SK-N-SH (cell line): ENCODE measurements at regions not wholly inside any gene's neighbourhood (a gene's known extent, or its start where the extent isn't known, plus 50 kb on each side); places are given as distances from the start of the nearest gene placed in this dataset.

Source experiments
- CTCF ChIA-PET: fragments of 300-600, 350-600 bp; formaldehyde crosslinking; extraction: SDS; loops from one replicate; lab custom pipeline; 2021; lab: Yijun Ruan, JAX
- POLR2A ChIA-PET: fragments of 350-600 bp; sonication (Branson Sonifier 250); formaldehyde crosslinking; extraction: SDS; loops from one replicate; lab custom pipeline; 2020; ENCODE audit warnings: antibody characterized with exemption, inconsistent platforms; lab: Yijun Ruan, JAX
- DNase-seq: peaks from one replicate; pipeline ENCODE4 v3.0.0; 2012
- H2AFZ ChIP-seq: fragments of 200-600 bp; sonication (generic); 2 replicates; pipeline ENCODE4 v1.8.1; 2016; ENCODE audit warnings: antibody characterized with exemption, mild to moderate bottlenecking, low read depth
- H3F3A ChIP-seq: fragments of 200-600 bp; sonication (generic); replicated peaks from 2 replicates; pipeline ENCODE3; 2016; ENCODE audit warnings: antibody characterized with exemption, mild to moderate bottlenecking; ENCODE audit not compliant: insufficient read depth
- H3K27ac ChIP-seq, 2 experiments: fragments of 200-500 bp in 1 of 2; fragments of 200-600 bp in 1 of 2; sonication (Bioruptor generic) in 1 of 2; sonication (generic), shearing (Covaris generic) in 1 of 2; 2 replicates each; pipeline versions ENCODE4 v1.5.1 to v1.6.1; 2014 to 2016; ENCODE audit warnings: low read depth in 2 of 2, inconsistent platforms in 1 of 2, low read length in 1 of 2, mild to moderate bottlenecking in 1 of 2, mixed read lengths in 1 of 2
- H3K27me3 ChIP-seq: fragments of 200-600 bp; sonication (generic), shearing (Covaris generic); 2 replicates; pipeline ENCODE4 v1.6.1; 2016; ENCODE audit warnings: mixed run types; ENCODE audit not compliant: insufficient read depth
- H3K36me3 ChIP-seq, 2 experiments: fragments of 200-500 bp in 1 of 2; fragments of 200-600 bp in 1 of 2; sonication (Bioruptor generic) in 1 of 2; sonication (generic) in 1 of 2; replicated peaks in 1 of 2; 2 replicates each; pipeline versions ENCODE3 to v1.5.1; 2014 to 2016; ENCODE audit warnings: low read length in 1 of 2, mild to moderate bottlenecking in 1 of 2; ENCODE audit not compliant: insufficient read depth in 2 of 2, control insufficient read depth in 1 of 2
- H3K4me1 ChIP-seq, 2 experiments: fragments of 200-500 bp in 1 of 2; fragments of 200-600 bp in 1 of 2; sonication (Bioruptor generic) in 1 of 2; sonication (generic), shearing (Covaris generic) in 1 of 2; 2 replicates each; pipeline versions ENCODE4 v1.5.1 to v1.6.1; 2014 to 2016; ENCODE audit warnings: low read depth in 1 of 2, low read length in 1 of 2, mixed run types in 1 of 2; ENCODE audit not compliant: insufficient read depth in 2 of 2, control insufficient read depth in 1 of 2
- H3K4me2 ChIP-seq: fragments of 200-600 bp; sonication (generic), shearing (Covaris generic); 2 replicates; pipeline ENCODE4 v1.6.1; 2017; ENCODE audit warnings: mixed run types
- H3K4me3 ChIP-seq, 2 experiments: fragments of 200-500 bp in 1 of 2; fragments of 200-600 bp in 1 of 2; sonication (Bioruptor generic) in 1 of 2; sonication (generic), shearing (Covaris generic) in 1 of 2; 2 replicates each; pipeline versions ENCODE4 v1.5.1 to v1.8.1; 2014 to 2016; ENCODE audit warnings: low read depth in 2 of 2, inconsistent platforms in 1 of 2, low read length in 1 of 2, mild to moderate bottlenecking in 1 of 2, mixed read lengths in 1 of 2, moderate library complexity in 1 of 2
- H3K79me2 ChIP-seq: fragments of 200-600 bp; sonication (generic); 2 replicates; pipeline ENCODE4 v1.8.1; 2017; ENCODE audit warnings: mild to moderate bottlenecking; ENCODE audit not compliant: insufficient read depth
- H3K9ac ChIP-seq: fragments of 200-600 bp; sonication (generic); 2 replicates; pipeline ENCODE4 v1.6.1; 2017; ENCODE audit warnings: mixed run types
- H3K9me2 ChIP-seq: fragments of 200-600 bp; sonication (generic); 2 replicates; pipeline ENCODE4 v1.6.1; 2017; ENCODE audit warnings: mixed run types
- H3K9me3 ChIP-seq: fragments of 200-600 bp; sonication (generic); 2 replicates; pipeline ENCODE4 v1.6.1; 2017; ENCODE audit warnings: mixed run types, mild to moderate bottlenecking, moderate library complexity
- H4K20me1 ChIP-seq: fragments of 200-600 bp; sonication (generic); 2 replicates; pipeline ENCODE4 v1.6.1; 2017; ENCODE audit warnings: mild to moderate bottlenecking, mixed run types; ENCODE audit not compliant: insufficient read depth
- EP300 ChIP-seq, 2 experiments: IDR thresholded peaks; 2 replicates each; pipeline versions ENCODE4 v1.4.0 to v1.6.1; 2012; ENCODE audit warnings: borderline replicate concordance in 1 of 2, low read depth in 1 of 2, low read length in 1 of 2
- EZH2phosphoT487 ChIP-seq: fragments of 200-600 bp; sonication (generic); IDR thresholded peaks from 2 replicates; pipeline ENCODE4 v1.6.1; 2017; ENCODE audit warnings: low read depth, mixed run types, mild to moderate bottlenecking, antibody characterized with exemption, moderate library complexity, borderline replicate concordance
- FOSL2 ChIP-seq: IDR thresholded peaks from 2 replicates; pipeline ENCODE4 v1.4.0; 2012; ENCODE audit warnings: low read depth, mild to moderate bottlenecking, moderate library complexity, borderline replicate concordance
- GATA2 ChIP-seq: sonication (generic); formaldehyde crosslinking; IDR thresholded peaks from 2 replicates; pipeline ENCODE4 v1.5.0; 2020; ENCODE audit warnings: mild to moderate bottlenecking, missing genetic modification reagents
- NFIC ChIP-seq: IDR thresholded peaks from 2 replicates; pipeline ENCODE4 v1.4.0; 2012; ENCODE audit warnings: borderline replicate concordance
- POLR2AphosphoS5 ChIP-seq: IDR thresholded peaks from 2 replicates; pipeline ENCODE4 v1.6.1; 2012; ENCODE audit warnings: low read depth, low read length
- RXRA ChIP-seq: IDR thresholded peaks from 2 replicates; pipeline ENCODE4 v1.4.0; 2012; ENCODE audit warnings: low read depth, mild to moderate bottlenecking, borderline replicate concordance
- TEAD4 ChIP-seq: IDR thresholded peaks from 2 replicates; pipeline ENCODE4 v1.4.0; 2012; ENCODE audit warnings: mild to moderate bottlenecking, borderline replicate concordance; ENCODE audit not compliant: insufficient read depth
- YY1 ChIP-seq: IDR thresholded peaks from 2 replicates; pipeline ENCODE4 v1.4.0; 2012; ENCODE audit warnings: low read depth, mild to moderate bottlenecking
- WGBS: methylation state at CpG from one replicate; pipeline ENCODE4 v1.1.6; 2017; ENCODE audit warnings: low lambda C conversion rate; 5-methylcytosine and 5-hydroxymethylcytosine counted together
- TF ChIP-seq, protein P1 (sequence below): fragments of 150-350 bp; IDR thresholded peaks from 2 replicates; pipeline ENCODE4 v1.6.1; 2017; ENCODE audit warnings: antibody characterized with exemption, low read length, low read depth, borderline replicate concordance
- TF ChIP-seq, protein P2 (sequence below): fragments of 200-600 bp; sonication (generic); IDR thresholded peaks from 2 replicates; pipeline ENCODE4 v1.6.1; 2017; ENCODE audit warnings: antibody characterized with exemption, mild to moderate bottlenecking, moderate library complexity
- TF ChIP-seq, protein P3 (sequence below): fragments of 150-350 bp; IDR thresholded peaks from 2 replicates; pipeline ENCODE4 v1.6.1; 2016; ENCODE audit warnings: mild to moderate bottlenecking, low read depth, low read length

DNA sequence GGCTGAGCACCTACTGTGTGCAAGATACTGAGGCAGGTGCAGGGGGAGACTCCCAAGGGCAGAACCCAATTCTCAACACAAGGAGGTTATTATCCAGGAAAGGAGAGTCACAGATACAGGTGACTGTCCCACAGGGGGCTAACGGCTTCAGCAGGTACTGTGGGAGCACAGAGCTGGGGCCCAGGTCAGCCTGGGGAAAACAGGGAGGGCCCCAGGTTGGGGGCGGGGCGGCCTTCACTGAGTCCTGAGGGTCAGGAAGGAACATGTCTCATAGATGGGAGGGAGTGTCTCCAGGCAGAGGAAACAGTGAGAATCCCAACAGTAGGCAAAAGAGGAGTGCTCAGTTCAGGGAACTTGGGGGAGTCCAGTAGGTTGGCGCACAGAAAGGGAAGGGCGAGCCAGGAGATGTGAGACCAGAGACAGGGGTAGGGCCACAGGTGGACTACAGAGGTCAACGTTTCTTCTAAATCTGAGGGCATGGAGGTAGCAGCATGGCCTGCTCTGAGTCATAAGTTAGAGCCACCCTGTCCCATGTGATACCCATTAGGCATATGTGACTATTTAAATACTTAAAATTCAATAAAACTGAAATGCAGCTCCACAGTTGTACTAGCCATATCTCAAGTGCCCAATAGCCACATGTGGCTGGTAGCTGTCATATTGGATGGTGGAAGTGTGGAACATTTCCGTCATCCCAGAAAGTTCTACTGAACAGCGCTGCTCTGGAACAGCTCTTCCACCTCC, 157.2 kb downstream of the TTC32 start (continued):
- TF ChIP-seq, protein P1, sequence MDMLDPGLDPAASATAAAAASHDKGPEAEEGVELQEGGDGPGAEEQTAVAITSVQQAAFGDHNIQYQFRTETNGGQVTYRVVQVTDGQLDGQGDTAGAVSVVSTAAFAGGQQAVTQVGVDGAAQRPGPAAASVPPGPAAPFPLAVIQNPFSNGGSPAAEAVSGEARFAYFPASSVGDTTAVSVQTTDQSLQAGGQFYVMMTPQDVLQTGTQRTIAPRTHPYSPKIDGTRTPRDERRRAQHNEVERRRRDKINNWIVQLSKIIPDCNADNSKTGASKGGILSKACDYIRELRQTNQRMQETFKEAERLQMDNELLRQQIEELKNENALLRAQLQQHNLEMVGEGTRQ, result no peak
- TF ChIP-seq EP300 (IDR thresholded peaks at IDR 0.05; ENCODE audit: borderline replicate concordance in 1 of 2, low read depth in 1 of 2, low read length in 1 of 2), result no peak
- TF ChIP-seq, all 33 proteins: peak for 0

DNA sequence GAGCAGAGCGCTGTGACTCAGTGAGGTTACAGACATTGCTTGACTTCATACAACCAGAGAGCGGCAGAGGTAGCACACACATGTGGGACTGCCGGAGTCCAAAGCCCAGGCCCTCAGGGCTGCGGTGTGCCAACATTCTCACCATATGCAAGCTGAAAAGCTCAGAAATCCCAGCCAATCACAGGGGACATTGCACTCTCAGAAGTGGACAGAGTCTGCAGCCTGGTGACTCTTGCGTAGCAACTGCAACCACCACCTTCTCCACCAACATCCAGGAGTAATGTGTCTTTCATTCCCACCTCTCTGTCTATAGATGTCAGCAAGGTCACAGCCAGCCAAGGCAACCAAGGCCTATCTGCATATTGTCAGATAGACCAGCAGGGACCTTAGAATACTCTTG, 158.1 kb downstream of the TTC32 start:
- H3K9ac ChIP-seq, result no peak overlapping the region
- no peaks in the 10 kb centered on the region for H3K36me3 ChIP-seq
- ChIA-PET CTCF (no interaction called here), POLR2A (no interaction called here)
- DNase-seq, result no peak
- H3K27me3 ChIP-seq, result peaks cover 10% of the 10 kb centered on the region; the same call in 1 of the 2 replicates
- no peak overlapping the region for H3K4me3 ChIP-seq
- H3K9me3 ChIP-seq, result no peaks in the 10 kb centered on the region
- H3K4me1 ChIP-seq, result no peaks in the 10 kb centered on the region
- H3F3A ChIP-seq, result no peaks in the 10 kb centered on the region
- no peaks in the 10 kb centered on the region for H4K20me1 ChIP-seq
- H3K4me2 ChIP-seq, result no peak overlapping the region
- no peak overlapping the region for H3K27ac ChIP-seq
- H3K9me2 ChIP-seq, result no peaks in the 10 kb centered on the region
- no peaks in the 10 kb centered on the region for H3K79me2 ChIP-seq
- no peak overlapping the region for H2AFZ ChIP-seq
- TF ChIP-seq FOSL2 (no peak), POLR2AphosphoS5 (no peak), YY1 (no peak), TEAD4 (no peak), RXRA (no peak)
- TF ChIP-seq, protein P2, sequence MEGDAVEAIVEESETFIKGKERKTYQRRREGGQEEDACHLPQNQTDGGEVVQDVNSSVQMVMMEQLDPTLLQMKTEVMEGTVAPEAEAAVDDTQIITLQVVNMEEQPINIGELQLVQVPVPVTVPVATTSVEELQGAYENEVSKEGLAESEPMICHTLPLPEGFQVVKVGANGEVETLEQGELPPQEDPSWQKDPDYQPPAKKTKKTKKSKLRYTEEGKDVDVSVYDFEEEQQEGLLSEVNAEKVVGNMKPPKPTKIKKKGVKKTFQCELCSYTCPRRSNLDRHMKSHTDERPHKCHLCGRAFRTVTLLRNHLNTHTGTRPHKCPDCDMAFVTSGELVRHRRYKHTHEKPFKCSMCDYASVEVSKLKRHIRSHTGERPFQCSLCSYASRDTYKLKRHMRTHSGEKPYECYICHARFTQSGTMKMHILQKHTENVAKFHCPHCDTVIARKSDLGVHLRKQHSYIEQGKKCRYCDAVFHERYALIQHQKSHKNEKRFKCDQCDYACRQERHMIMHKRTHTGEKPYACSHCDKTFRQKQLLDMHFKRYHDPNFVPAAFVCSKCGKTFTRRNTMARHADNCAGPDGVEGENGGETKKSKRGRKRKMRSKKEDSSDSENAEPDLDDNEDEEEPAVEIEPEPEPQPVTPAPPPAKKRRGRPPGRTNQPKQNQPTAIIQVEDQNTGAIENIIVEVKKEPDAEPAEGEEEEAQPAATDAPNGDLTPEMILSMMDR, result no peak
- TF ChIP-seq, protein P3, sequence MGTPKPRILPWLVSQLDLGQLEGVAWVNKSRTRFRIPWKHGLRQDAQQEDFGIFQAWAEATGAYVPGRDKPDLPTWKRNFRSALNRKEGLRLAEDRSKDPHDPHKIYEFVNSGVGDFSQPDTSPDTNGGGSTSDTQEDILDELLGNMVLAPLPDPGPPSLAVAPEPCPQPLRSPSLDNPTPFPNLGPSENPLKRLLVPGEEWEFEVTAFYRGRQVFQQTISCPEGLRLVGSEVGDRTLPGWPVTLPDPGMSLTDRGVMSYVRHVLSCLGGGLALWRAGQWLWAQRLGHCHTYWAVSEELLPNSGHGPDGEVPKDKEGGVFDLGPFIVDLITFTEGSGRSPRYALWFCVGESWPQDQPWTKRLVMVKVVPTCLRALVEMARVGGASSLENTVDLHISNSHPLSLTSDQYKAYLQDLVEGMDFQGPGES, result no peak
- TF ChIP-seq, all 33 proteins: peak for 0
- 59% methylated on average over 5 of the region's 5 CpGs for WGBS

GRCh38 chr2:19742872-19743271, 158.9 kb downstream of the TTC32 start:
- CTCF ChIA-PET, result interaction anchor here (1.4 kb wide), 1 partner anchor 1356 kb away, joined by 3 read pairs; no protein-coding TSS in a partner anchor
- H3K9me2 ChIP-seq, result no peaks in the 10 kb centered on the region
- H3F3A ChIP-seq, result no peaks in the 10 kb centered on the region

More at GRCh38 chr2:19742872-19743271, 158.9 kb downstream of the TTC32 start:
- no peaks in the 10 kb centered on the region for H4K20me1 ChIP-seq
- H3K4me2 ChIP-seq, result no peak overlapping the region
- 54% methylated on average over 2 of the region's 2 CpGs for WGBS
- POLR2A ChIA-PET, result no interaction called here
- no peaks in the 10 kb centered on the region for H3K36me3 ChIP-seq
- H3K27ac ChIP-seq, result no peak overlapping the region
- no peaks in the 10 kb centered on the region for H3K9me3 ChIP-seq
- H3K9ac ChIP-seq, result no peak overlapping the region
- no peak for DNase-seq
- no peak overlapping the region for H3K4me3 ChIP-seq
- peaks cover 10% of the 10 kb centered on the region; the same call in 1 of the 2 replicates for H3K27me3 ChIP-seq
- no peaks in the 10 kb centered on the region for H3K79me2 ChIP-seq
- H3K4me1 ChIP-seq, result no peaks in the 10 kb centered on the region
- TF ChIP-seq YY1 (no peak), GATA2 (CRISPR knock-in tag) (no peak), NFIC (no peak), TEAD4 (no peak), EZH2phosphoT487 (no peak)
- TF ChIP-seq, all 33 proteins: peak for 0
- H2AFZ ChIP-seq, result no peak overlapping the region
